Mononuclear cell (primary cell): ENCODE measurements at regions not wholly inside any gene's neighbourhood (a gene's known extent, or its start where the extent isn't known, plus 50 kb on each side); places are given as distances from the start of the nearest gene placed in this dataset.

Experiments
- H3K27me3 ChIP-seq: 2 replicates; pipeline ENCODE4 v1.6.0; 2011; ENCODE audit warnings: low read length, control low read depth; ENCODE audit not compliant: insufficient read depth
- H3K4me1 ChIP-seq: 2 replicates; pipeline ENCODE4 v1.5.1; 2011; ENCODE audit warnings: mild to moderate bottlenecking, low read length, control low read depth; ENCODE audit not compliant: insufficient read depth
- H3K4me3 ChIP-seq: 2 replicates; pipeline ENCODE4 v1.5.1; 2011; ENCODE audit warnings: mild to moderate bottlenecking, low read length, moderate library complexity
- H3K9me3 ChIP-seq: 2 replicates; pipeline ENCODE4 v1.5.1; 2011; ENCODE audit warnings: low read depth, mild to moderate bottlenecking, control low read depth, low read length

DNA sequence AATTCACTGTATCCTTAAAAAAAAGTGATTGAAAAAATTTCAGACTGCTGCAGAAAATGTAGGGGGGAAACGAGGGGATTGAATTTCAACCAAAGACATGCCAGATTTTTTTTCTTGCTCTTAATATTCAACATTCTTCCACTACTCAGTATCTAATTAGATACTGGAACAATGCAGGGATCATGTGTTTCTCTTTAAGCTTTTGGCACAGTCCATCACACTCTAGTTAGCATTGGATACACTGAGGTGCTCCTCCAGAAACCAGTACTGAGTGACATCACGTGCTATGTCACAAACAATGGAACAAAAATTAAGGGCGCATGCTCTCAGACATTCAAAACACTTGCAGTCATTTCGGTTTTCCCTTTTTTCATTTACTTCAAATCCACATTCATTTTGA lies 298.6 kb upstream of the PSMD7 start:
- no peak overlapping the region for H3K4me3 ChIP-seq
- H3K9me3 ChIP-seq = no peaks in the 10 kb centered on the region
- no peaks in the 10 kb centered on the region for H3K27me3 ChIP-seq
- no peaks in the 10 kb centered on the region for H3K4me1 ChIP-seq

DNA sequence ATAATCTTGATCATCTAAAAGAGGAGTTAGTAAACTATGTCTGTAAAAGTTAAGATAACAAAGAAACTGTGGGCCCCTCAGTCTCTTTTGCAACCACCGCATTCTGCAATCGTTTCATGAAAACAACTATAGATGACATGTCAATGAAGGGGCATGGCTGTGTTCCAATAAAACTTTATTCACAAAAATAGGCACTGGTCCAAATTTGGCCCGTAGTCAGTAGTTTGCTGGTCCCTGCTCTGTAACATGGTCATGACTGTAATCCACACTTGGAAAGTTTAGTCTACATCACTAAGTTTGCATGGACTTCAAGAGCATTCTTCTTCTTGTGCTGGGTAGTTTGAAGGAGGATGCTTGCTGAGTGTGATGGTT lies 299.3 kb upstream of the PSMD7 start:
- no peak overlapping the region for H3K4me3 ChIP-seq
- H3K9me3 ChIP-seq = no peaks in the 10 kb centered on the region
- no peaks in the 10 kb centered on the region for H3K27me3 ChIP-seq
- H3K4me1 ChIP-seq = no peaks in the 10 kb centered on the region

DNA sequence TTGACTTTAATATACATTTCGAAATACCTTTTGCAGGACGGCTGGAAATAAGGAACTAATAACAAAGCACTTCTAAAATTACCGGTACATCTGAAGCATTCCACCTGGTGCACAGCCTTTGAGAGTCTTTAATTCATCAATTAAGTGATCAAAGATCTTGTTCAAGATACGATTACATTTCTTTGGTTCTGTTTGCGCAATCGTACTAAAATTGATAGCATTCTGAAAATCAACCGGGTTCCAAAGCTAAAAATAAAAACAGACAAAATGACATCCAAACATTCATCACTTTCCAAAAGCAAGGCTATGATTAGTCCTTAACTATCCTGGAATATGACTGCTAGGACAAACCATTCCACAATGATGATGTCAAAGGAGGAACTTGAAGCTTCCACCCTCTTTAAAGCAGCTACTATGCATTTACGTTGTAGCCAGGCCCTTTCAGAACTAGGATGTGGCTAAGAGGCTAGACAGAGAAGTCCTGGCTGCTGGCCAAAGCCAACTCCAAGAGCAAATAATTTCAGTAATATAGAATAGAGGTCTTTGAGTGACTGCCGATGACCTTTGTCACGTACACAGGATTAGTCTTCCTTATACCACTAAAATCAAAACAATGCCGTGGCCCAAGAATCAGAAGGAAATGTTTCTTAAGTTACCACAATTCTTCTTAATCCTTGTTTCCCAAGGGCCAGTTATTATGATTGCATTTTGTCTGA lies 299.8 kb upstream of the PSMD7 start:
- Histone ChIP-seq H3K9me3 (no peaks in the 10 kb centered on the region), H3K4me1 (no peaks in the 10 kb centered on the region), H3K27me3 (no peaks in the 10 kb centered on the region), H3K4me3 (no peak overlapping the region)

DNA sequence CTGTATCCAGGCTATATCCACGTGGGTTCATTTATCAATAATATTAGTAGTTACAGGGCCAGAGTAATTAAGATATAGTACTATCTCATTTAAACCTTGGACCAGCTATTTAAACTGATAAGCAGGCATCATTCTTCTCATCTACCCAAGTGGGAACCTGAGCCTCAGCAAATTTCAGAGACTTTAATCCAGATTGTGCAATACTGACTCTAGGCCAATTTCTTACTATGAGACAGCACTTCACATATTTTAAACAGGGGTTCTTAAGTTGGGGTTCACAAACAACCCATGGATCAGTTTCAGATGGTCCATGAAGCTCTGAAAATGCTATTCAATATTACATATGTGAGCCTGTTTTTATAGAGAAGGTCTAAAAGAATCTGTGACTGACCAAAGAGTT lies 302.7 kb upstream of the PSMD7 start:
- Histone ChIP-seq H3K9me3 (no peaks in the 10 kb centered on the region), H3K4me3 (no peak overlapping the region), H3K27me3 (no peaks in the 10 kb centered on the region), H3K4me1 (no peaks in the 10 kb centered on the region)

DNA sequence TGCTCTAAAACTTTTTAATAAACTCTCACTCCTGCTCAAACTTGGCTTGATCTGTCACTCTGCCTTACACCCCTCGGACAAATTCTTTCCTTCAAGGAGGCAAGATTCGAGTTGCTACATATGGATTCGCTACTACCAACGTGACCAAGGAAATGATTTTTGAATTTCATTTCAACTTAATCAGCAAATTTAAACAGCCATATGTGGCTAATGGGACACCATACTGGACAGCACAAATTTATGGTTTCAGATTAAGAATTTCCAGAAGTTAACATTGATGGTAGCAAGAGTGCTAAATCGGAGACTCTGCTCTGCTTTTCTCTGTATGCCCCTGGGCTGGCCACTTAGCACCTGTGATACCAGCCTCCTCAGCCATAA lies 318.2 kb upstream of the PSMD7 start:
- Histone ChIP-seq H3K4me3 (no peak overlapping the region), H3K4me1 (no peaks in the 10 kb centered on the region), H3K9me3 (no peaks in the 10 kb centered on the region), H3K27me3 (no peaks in the 10 kb centered on the region)

GRCh38 chr16:73976644-73977043 lies 320.0 kb upstream of the PSMD7 start:
- H3K4me1 ChIP-seq = no peaks in the 10 kb centered on the region
- H3K4me3 ChIP-seq = no peak overlapping the region
- H3K27me3 ChIP-seq = no peaks in the 10 kb centered on the region
- no peaks in the 10 kb centered on the region for H3K9me3 ChIP-seq

GRCh38 chr16:73973174-73973573 lies 323.4 kb upstream of the PSMD7 start:
- no peak overlapping the region for H3K4me3 ChIP-seq
- no peaks in the 10 kb centered on the region for H3K9me3 ChIP-seq
- no peaks in the 10 kb centered on the region for H3K27me3 ChIP-seq
- H3K4me1 ChIP-seq = no peaks in the 10 kb centered on the region

- Histone ChIP-seq H3K4me3 (no peak overlapping the region), H3K27me3 (no peaks in the 10 kb centered on the region), H3K4me1 (no peaks in the 10 kb centered on the region), H3K9me3 (no peaks in the 10 kb centered on the region)
Observed at GRCh38 chr16:73966851-73967250, 329.8 kb upstream of the PSMD7 start.

DNA sequence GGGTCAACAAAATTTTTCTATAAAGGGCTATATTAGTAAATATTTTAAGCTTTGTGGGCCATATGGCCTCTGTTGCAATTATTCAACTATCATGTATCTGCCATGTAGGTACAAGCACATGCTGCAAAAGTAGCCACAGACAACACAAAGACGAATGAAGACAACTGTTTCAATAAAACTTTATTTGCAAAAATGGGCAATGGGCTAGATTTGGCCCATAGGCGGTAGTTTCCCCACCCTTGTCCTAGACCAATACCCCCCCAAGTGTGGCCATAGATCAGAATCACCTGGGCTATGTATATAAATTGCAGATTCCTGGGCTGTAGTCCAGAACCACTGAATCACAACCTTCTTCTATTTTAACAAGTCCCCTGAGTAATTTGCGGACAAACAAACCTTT lies 331.0 kb upstream of the PSMD7 start:
- no peaks in the 10 kb centered on the region for H3K4me1 ChIP-seq
- no peaks in the 10 kb centered on the region for H3K9me3 ChIP-seq
- H3K4me3 ChIP-seq = no peak overlapping the region
- H3K27me3 ChIP-seq = no peaks in the 10 kb centered on the region

GRCh38 chr16:73956587-73957494 lies 339.8 kb upstream of the PSMD7 start:
- Histone ChIP-seq H3K9me3 (no peaks in the 10 kb centered on the region), H3K4me3 (no peak overlapping the region)

DNA sequence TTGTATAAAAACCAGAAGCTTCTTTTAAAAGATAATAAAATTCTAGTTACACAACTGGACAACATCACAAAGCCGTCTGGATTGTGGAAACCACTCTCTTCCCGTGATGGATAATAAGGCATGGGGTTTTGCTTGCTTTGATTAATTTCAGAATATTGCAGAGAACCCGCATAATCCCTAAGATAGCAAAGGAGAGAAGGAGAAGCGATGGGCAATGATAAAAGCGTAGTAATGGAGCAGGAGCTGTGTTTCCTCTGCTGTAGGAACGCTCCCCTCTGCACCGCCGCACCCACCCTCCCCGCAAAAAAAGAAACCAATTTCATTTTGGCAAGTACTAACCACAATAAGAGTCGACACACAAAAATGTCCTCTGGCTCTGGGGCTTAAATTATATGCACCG lies 340.9 kb upstream of the PSMD7 start:
- Histone ChIP-seq H3K27me3 (no peaks in the 10 kb centered on the region), H3K4me3 (no peak overlapping the region), H3K9me3 (no peaks in the 10 kb centered on the region), H3K4me1 (no peaks in the 10 kb centered on the region)

More at GRCh38 chr16:73956587-73957494, 339.8 kb upstream of the PSMD7 start:
- H3K27me3 ChIP-seq = no peaks in the 10 kb centered on the region
- no peaks in the 10 kb centered on the region for H3K4me1 ChIP-seq

DNA sequence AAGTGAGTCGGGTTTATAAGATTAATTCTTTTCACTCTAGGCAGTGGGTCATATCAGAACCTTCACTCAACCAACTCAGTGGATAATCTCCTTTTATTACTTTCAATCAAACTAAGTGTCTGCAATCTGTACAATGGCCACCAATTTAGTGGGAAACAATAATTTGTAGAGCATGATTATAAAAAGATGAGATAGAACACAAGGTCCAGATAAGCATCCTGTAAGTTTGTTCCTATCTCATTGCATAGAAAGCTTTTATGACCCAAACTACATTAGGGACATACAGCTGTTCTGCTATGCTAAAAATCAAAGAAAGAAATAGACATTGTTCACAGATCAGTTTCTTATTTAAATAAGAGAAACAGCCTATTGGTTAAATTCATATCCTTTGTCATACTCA lies 341.4 kb upstream of the PSMD7 start:
- Histone ChIP-seq H3K27me3 (no peaks in the 10 kb centered on the region), H3K4me3 (no peak overlapping the region), H3K9me3 (no peaks in the 10 kb centered on the region), H3K4me1 (no peaks in the 10 kb centered on the region)

DNA sequence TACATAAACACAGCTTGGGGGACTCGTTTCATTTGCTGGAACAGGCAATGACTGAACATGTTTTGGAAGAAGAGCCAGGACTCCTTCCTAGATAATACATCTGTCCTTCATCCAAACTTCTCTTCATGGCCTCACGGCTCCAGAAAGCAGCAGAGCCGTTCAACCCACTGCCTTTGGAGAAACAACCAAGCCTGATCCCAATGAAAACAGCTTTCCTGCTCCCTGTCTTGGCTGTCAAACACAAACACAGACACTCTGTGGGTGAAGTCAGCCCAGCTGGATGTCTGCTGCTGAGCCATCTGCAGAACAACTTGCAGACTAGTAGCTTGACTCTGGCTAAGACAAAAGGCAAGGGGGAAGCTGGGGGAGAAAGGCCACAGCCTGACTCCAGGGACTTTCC lies 345.1 kb upstream of the PSMD7 start:
- no peaks in the 10 kb centered on the region for H3K27me3 ChIP-seq
- no peaks in the 10 kb centered on the region for H3K9me3 ChIP-seq
- H3K4me3 ChIP-seq = no peak overlapping the region
- H3K4me1 ChIP-seq = no peaks in the 10 kb centered on the region

DNA sequence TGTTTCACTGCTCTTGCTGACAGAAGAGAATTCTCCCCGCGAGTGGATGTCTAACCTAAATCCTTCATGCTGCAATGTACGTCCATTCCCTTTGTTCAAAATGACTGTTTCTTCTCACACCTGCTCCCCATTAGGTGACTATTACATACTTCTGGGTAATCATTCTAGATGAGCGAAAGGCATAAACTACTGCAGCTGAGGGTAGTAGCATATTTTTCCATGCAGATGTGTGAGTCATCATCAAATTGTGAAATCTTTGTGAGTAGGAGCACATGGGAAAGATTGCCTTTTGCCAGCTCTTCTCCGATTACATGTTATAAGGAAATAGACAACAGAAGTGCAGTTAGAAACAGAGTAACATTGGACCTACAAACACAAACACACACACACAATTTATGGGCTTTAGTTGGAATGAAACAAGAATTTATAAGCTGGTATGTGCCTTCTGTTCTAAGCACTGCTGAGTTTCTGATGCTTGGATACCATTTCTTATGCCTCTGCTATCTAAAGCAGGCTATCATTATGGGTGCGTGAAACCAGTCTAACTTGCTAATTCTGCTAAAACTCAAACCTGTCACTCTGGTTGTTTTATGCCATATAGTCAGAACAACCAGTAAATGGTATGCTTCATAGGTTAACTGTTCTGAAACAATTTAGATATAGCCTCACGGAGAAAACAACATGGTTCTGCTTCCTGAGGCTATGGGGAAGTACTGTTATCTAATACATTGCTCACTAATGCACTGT lies 346.9 kb upstream of the PSMD7 start:
- Histone ChIP-seq H3K27me3 (no peaks in the 10 kb centered on the region), H3K4me3 (no peak overlapping the region), H3K9me3 (no peaks in the 10 kb centered on the region), H3K4me1 (no peaks in the 10 kb centered on the region)

GRCh38 chr16:73945631-73946030 lies 351.0 kb upstream of the PSMD7 start:
- Histone ChIP-seq H3K4me1 (no peaks in the 10 kb centered on the region), H3K27me3 (no peaks in the 10 kb centered on the region), H3K4me3 (no peak overlapping the region), H3K9me3 (no peaks in the 10 kb centered on the region)
